GM23338 (cell line): ENCODE measurements at regions not wholly inside any gene's neighbourhood (a gene's known extent, or its start where the extent isn't known, plus 50 kb on each side); places are given as distances from the start of the nearest gene placed in this dataset.

Source experiments
- ATAC-seq: fragments of 200-7000 bp; cut with Tn5 transposase; 3 replicates; pipeline ENCODE4 v1.9.1; 2020
- DNase-seq: peaks from one replicate; pipeline ENCODE4 v3.0.0-alpha.2; 2015; ENCODE audit warnings: low spot score
- H2AFZ ChIP-seq: fragments of 200-600 bp; sonication (generic); 2 replicates; pipeline ENCODE4 v1.8.0; 2016; ENCODE audit warnings: antibody characterized with exemption, mild to moderate bottlenecking, moderate library complexity
- H3F3A ChIP-seq: fragments of 200-600 bp; sonication (generic); replicated peaks from 2 replicates; pipeline ENCODE4 v1.8.0; 2017; ENCODE audit warnings: antibody characterized with exemption, mixed run types, low read depth
- H3K27ac ChIP-seq: fragments of 200-600 bp; sonication (generic); 2 replicates; pipeline ENCODE4 v1.6.1; 2016; ENCODE audit warnings: low read depth
- H3K27me3 ChIP-seq: fragments of 200-600 bp; sonication (generic); 2 replicates; pipeline ENCODE4 v1.8.0; 2016; ENCODE audit warnings: mild to moderate bottlenecking, mixed run types, moderate library complexity; ENCODE audit not compliant: insufficient read depth
- H3K36me3 ChIP-seq: fragments of 200-600 bp; sonication (generic); 2 replicates; pipeline ENCODE4 v1.8.0; 2016; ENCODE audit warnings: mild to moderate bottlenecking; ENCODE audit not compliant: insufficient read depth
- H3K4me1 ChIP-seq: fragments of 200-600 bp; sonication (generic); 2 replicates; pipeline ENCODE4 v1.8.0; 2016; ENCODE audit warnings: mild to moderate bottlenecking, moderate library complexity; ENCODE audit not compliant: insufficient read depth
- H3K4me2 ChIP-seq: fragments of 200-600 bp; sonication (generic); 2 replicates; pipeline ENCODE4 v1.7.1; 2017; ENCODE audit warnings: mixed run types
- H3K4me3 ChIP-seq: fragments of 200-600 bp; sonication (generic); 2 replicates; pipeline ENCODE4 v1.6.1; 2016; ENCODE audit warnings: mixed run types
- H3K79me2 ChIP-seq: fragments of 200-600 bp; sonication (generic); replicated peaks from 2 replicates; pipeline ENCODE4 v1.8.0; 2017; ENCODE audit warnings: mild to moderate bottlenecking; ENCODE audit not compliant: insufficient read depth
- H3K9me2 ChIP-seq: fragments of 200-600 bp; sonication (generic); 2 replicates; pipeline ENCODE4 v1.8.0; 2017; ENCODE audit not compliant: insufficient read depth
- H4K20me1 ChIP-seq: fragments of 200-600 bp; sonication (generic); replicated peaks from 2 replicates; pipeline ENCODE4 v1.8.0; 2017; ENCODE audit warnings: mild to moderate bottlenecking; ENCODE audit not compliant: insufficient read depth
- H3K27ac Mint-ChIP-seq: 2 replicates; pipeline ENCODE4 v1.8.0; 2020; ENCODE audit warnings: inconsistent platforms, mild to moderate bottlenecking, moderate library complexity, mixed read lengths
- H3K27me3 Mint-ChIP-seq: 3 replicates; pipeline ENCODE4 v1.8.0; 2022; ENCODE audit warnings: low read depth, mild to moderate bottlenecking, moderate library complexity, mixed read lengths, inconsistent platforms; ENCODE audit not compliant: insufficient read depth, poor library complexity
- H3K36me3 Mint-ChIP-seq: 3 replicates; pipeline ENCODE4 v1.8.0; 2021; ENCODE audit warnings: low read depth, mild to moderate bottlenecking, inconsistent platforms, moderate library complexity, mixed read lengths
- H3K4me1 Mint-ChIP-seq: 3 replicates; pipeline ENCODE4 v1.8.0; 2020; ENCODE audit warnings: mild to moderate bottlenecking, inconsistent platforms, mixed read lengths
- H3K4me3 Mint-ChIP-seq: 3 replicates; pipeline ENCODE4 v1.8.0; 2021; ENCODE audit warnings: moderate library complexity, mild to moderate bottlenecking, inconsistent platforms, mixed read lengths
- H3K9me3 Mint-ChIP-seq: 3 replicates; pipeline ENCODE4 v1.8.0; 2020; ENCODE audit warnings: moderate library complexity, mild to moderate bottlenecking, inconsistent platforms, mixed read lengths
- CREB1 ChIP-seq: fragments of 250-450 bp; sonication (Bioruptor Pico); IDR thresholded peaks from 2 replicates; pipeline ENCODE4 v1.5.0; 2020; ENCODE audit warnings: low read depth, mild to moderate bottlenecking, moderate library complexity
- CTCF ChIP-seq, 2 experiments: fragments of 200-600 bp in 1 of 2; sonication (generic) in 1 of 2; conservative IDR thresholded peaks; 2 replicates each; pipeline versions ENCODE4 v1.5.1 to v1.6.1; 2016 to 2017; ENCODE audit warnings: antibody characterized with exemption in 2 of 2, low read depth in 2 of 2, mild to moderate bottlenecking in 2 of 2, moderate library complexity in 1 of 2
- ETS1 ChIP-seq: IDR thresholded peaks from 2 replicates; pipeline ENCODE4 v1.6.1; 2016; ENCODE audit warnings: antibody characterized with exemption
- EZH2 ChIP-seq: fragments of 200-600 bp; sonication (generic); IDR thresholded peaks from one replicate; pipeline ENCODE4 v1.8.0; 2017; ENCODE audit warnings: antibody characterized with exemption, mild to moderate bottlenecking, low read depth; ENCODE audit not compliant: unreplicated experiment
- EZH2phosphoT487 ChIP-seq: fragments of 200-600 bp; sonication (generic); IDR thresholded peaks from one replicate; pipeline ENCODE4 v1.8.1; 2018; ENCODE audit warnings: antibody characterized with exemption; ENCODE audit not compliant: unreplicated experiment
- JUNB ChIP-seq: IDR thresholded peaks from one replicate; pipeline ENCODE4 v1.6.1; 2016; ENCODE audit warnings: antibody characterized with exemption; ENCODE audit not compliant: unreplicated experiment
- NANOG ChIP-seq: IDR thresholded peaks from 2 replicates; pipeline ENCODE4 v1.6.1; 2016; ENCODE audit warnings: antibody characterized with exemption, borderline replicate concordance
- POLR2AphosphoS5 ChIP-seq: IDR thresholded peaks from 2 replicates; pipeline ENCODE4 v1.6.1; 2016; ENCODE audit warnings: antibody characterized with exemption, low read depth
- REST ChIP-seq: IDR thresholded peaks from one replicate; pipeline ENCODE4 v1.6.1; 2018; ENCODE audit warnings: antibody characterized with exemption; ENCODE audit not compliant: unreplicated experiment
- STAT1 ChIP-seq: IDR thresholded peaks from one replicate; pipeline ENCODE4 v1.6.1; 2016; ENCODE audit warnings: antibody characterized with exemption; ENCODE audit not compliant: unreplicated experiment
- ZNF114 ChIP-seq: fragments of 250-450 bp; sonication (Bioruptor Pico); IDR thresholded peaks from 2 replicates; pipeline ENCODE4 v1.5.0; 2020; ENCODE audit warnings: mild to moderate bottlenecking, moderate library complexity
- ZNF331 ChIP-seq: fragments of 250-450 bp; sonication (Bioruptor Pico); IDR thresholded peaks from 2 replicates; pipeline ENCODE4 v1.5.0; 2020; ENCODE audit warnings: low read depth, mild to moderate bottlenecking, moderate library complexity
- ZNF462 ChIP-seq: fragments of 250-450 bp; sonication (Bioruptor Pico); IDR thresholded peaks from 2 replicates; pipeline ENCODE4 v1.5.0; 2020; ENCODE audit warnings: mild to moderate bottlenecking, moderate library complexity

- no peak for TF ChIP-seq ZNF462
- no peak for TF ChIP-seq ZNF331 (CRISPR knock-in tag)
- TF ChIP-seq EZH2phosphoT487, result no peak
Measured at GRCh38 chr5:167229751-167230150, 1061.7 kb upstream of the WWC1 start (continued).

GRCh38 chr5:167230414-167230813 is 1061.0 kb upstream of the WWC1 start:
- peaks cover 5% of the 10 kb centered on the region; the same call in 1 of the 2 replicates for H3K9me2 ChIP-seq
- no peaks in the 10 kb centered on the region for H4K20me1 ChIP-seq
- H3K79me2 ChIP-seq, result no peaks in the 10 kb centered on the region
- Mint-ChIP-seq H3K9me3 (peaks cover 13% of the 10 kb centered on the region), H3K27ac (no peak overlapping the region), H3K36me3 (peaks cover 11% of the 10 kb centered on the region; the same call in 2 of the 3 replicates), H3K27me3 (no peaks in the 10 kb centered on the region), H3K4me1 (peaks cover 6% of the 10 kb centered on the region; the same call in 2 of the 3 replicates), H3K4me3 (no peak overlapping the region)
- no peaks in the 10 kb centered on the region for H3F3A ChIP-seq
- H3K4me1 ChIP-seq, result peaks cover 5% of the 10 kb centered on the region; the same call in 1 of the 2 replicates
- no peak overlapping the region for H3K4me2 ChIP-seq
- H3K27me3 ChIP-seq, result no peaks in the 10 kb centered on the region
- ATAC-seq (no peak), DNase-seq (no peak)
- H3K4me3 ChIP-seq, result no peak overlapping the region
- no peak overlapping the region for H2AFZ ChIP-seq
- H3K36me3 ChIP-seq, result no peaks in the 10 kb centered on the region; the same call in 1 of the 2 replicates
- H3K27ac ChIP-seq, result no peak overlapping the region
- TF ChIP-seq CREB1, result no peak
- TF ChIP-seq CTCF (conservative IDR thresholded peaks at IDR 0.05; ENCODE audit: low read depth in 2 of 2), result no peak
- TF ChIP-seq ZNF331 (CRISPR knock-in tag), result no peak
- no peak for TF ChIP-seq ZNF114
- no peak for TF ChIP-seq JUNB
- no peak for TF ChIP-seq EZH2
- TF ChIP-seq REST, result no peak
- TF ChIP-seq POLR2AphosphoS5, result no peak
- no peak for TF ChIP-seq EZH2phosphoT487
- TF ChIP-seq ETS1, result no peak
- TF ChIP-seq NANOG, result no peak
- no peak for TF ChIP-seq STAT1
